GM21786 (cell line): ENCODE measurements at regions not wholly inside any gene's neighbourhood (a gene's known extent, or its start where the extent isn't known, plus 50 kb on each side); places are given as distances from the start of the nearest gene placed in this dataset.

ENCODE experiments used
- ATAC-seq: cut with Tn5 transposase; IDR thresholded peaks from one replicate; pipeline ENCODE4 v1.9.1; 2021; ENCODE audit not compliant: unreplicated experiment

GRCh38 chr22:48353116-48353947 lies 1474.3 kb downstream of the BRD1 start:
- no peak for ATAC-seq

- no peak for ATAC-seq
Observed at GRCh38 chr22:48352086-48352911, 1475.4 kb downstream of the BRD1 start.

GRCh38 chr22:48351376-48352085 lies 1476.1 kb downstream of the BRD1 start:
- ATAC-seq: no peak

- no peak for ATAC-seq
Observed at GRCh38 chr22:48350456-48350855, 1477.2 kb downstream of the BRD1 start.

- no peak for ATAC-seq
Observed at GRCh38 chr22:48348855-48349254, 1478.8 kb downstream of the BRD1 start.

GRCh38 chr22:48347311-48347710 lies 1480.4 kb downstream of the BRD1 start:
- no peak for ATAC-seq

- no peak for ATAC-seq
Observed at GRCh38 chr22:48346911-48347310, 1480.8 kb downstream of the BRD1 start.

- no peak for ATAC-seq
Observed at GRCh38 chr22:48346311-48346710, 1481.4 kb downstream of the BRD1 start.

- ATAC-seq: no peak
Observed at GRCh38 chr22:48345631-48346030, 1482.0 kb downstream of the BRD1 start.

DNA sequence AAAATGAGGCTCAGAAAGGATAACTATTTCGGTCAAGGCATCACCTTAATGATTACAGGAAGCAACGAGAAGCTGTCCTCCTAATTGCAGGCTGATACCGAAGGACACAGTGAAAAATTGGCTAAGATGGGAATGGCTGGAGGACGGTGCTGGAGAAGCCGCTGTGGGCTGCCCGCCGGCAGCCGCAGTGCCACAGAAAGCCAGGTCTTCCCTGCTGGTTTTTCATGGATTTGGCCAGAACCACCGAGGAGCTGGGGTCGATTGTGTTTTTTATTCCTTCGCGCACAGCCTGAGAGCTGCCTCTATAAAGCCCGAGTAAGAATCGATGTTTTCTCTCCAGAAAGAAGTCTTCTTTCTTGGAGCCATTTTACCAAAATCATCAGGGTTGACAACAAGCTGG lies 1484.2 kb downstream of the BRD1 start:
- ATAC-seq: no peak

GRCh38 chr22:48342732-48343131 lies 1484.9 kb downstream of the BRD1 start:
- ATAC-seq: no peak

DNA sequence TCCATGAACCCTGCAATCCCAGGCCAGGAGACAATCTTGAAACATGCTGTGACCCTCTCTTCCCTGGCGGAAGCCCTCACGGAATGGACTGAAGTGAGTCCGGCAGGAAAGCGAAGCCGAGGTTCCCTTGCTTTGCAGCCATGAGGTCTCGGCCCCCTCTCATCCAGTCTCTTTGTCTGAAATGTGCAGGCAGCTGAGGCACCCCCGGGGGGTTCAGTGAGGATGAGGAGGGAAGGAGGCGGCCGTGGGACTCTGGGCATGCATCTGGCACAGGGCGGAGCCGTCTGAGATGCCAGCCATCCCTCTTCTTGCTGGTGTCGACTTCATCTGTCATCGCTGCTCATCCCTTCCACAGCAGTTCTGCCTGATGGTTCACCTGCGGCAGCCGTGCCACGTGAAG lies 1485.7 kb downstream of the BRD1 start:
- no peak for ATAC-seq

DNA sequence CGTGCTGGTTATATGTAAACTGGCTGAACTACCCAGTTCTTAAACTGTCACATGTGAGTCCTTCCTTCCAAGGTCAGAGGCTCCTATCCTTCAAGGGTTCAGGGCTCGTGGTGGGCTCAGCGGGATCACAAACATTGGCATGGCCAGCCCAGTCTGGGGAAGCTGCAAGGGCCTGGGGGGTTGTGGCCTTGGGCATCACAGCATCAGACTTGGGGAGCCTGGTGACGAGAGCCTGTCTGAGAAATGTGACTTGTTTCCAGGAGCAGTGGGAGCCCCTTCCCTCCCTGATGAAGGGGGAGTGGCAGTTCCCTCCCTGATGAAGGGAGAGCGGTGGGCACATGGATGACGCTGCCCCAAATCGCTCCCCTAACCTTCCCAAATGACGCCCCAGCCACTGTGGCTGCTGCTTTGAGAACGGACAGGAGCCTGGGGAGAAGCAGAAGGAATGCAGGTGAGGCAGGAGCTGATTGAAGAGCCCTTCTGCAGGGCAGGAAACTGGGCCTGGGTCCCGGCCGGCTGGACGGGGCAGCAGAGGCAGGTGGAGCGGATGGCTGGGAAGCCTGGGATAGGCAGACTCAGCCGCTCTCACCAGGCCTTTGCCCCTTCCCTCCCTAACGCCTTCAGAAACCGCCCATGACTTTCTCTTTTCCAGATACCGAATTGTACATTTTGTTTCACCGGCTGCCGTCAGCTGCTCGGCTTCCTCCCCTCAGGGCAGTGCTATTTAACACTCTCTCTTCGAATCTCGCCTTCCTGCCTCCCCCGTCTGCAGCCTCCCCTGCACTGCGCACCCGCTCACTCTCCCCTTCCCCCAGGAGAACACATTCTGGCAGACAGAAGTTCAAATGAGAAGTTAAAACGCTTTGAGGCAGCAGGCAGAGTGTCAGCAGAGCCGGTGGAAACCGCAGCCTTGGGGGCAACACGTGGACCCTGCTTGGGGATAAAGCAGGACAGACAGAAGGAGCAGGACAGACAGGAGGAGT lies 1486.7 kb downstream of the BRD1 start:
- ATAC-seq: no peak

GRCh38 chr22:48340191-48340590 lies 1487.5 kb downstream of the BRD1 start:
- no peak for ATAC-seq

- no peak for ATAC-seq
Observed at GRCh38 chr22:48338793-48339705, 1488.6 kb downstream of the BRD1 start.

DNA sequence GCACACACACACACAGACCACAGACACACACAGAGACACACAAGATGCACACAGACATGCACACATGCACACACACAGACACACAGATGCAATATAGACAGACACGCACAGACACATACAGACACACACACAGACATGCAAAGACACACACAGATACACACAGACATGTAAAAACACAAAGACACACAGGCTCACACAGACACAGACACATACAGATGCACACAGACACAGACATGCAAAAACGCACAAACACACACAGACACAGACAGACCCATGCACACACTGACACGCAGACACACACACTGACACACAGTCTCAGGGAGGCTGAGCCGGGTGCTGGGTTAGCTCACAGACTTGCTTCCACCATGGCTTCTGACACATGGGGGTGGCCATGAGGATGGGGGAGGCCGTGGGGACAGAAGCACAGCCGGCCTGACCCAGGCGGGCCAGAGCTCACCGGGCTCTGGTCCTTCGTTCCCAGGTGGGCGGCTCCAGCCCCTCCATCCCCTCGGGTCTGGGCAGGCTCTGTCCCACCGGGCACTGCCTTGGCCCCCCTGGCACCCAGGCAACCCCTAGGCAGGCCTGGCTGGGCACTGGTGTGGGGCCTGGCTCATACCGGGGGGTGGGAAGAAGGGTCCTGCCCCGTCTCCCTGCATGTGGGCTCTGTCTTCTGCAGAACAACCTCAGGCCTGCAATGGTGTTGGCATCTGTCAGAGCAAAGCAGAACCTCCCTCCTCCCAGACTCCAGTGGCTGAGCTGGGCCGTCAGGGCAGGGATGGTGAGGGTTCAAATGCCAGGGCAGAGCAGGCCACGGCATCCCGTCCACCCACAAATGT lies 1489.5 kb downstream of the BRD1 start:
- ATAC-seq: no peak

- ATAC-seq: no peak
Observed at GRCh38 chr22:48336339-48337060, 1491.2 kb downstream of the BRD1 start.
